ENCODE measurements at regions not wholly inside any gene's neighbourhood (a gene's known extent, or its start where the extent isn't known, plus 50 kb on each side); places are given as distances from the start of the nearest gene placed in this dataset.
"Not testable (repeated sequence)": the region's sequence is repeated elsewhere in the genome, so short reads cannot be mapped to it uniquely, and the experiment has no call there.

- Mint-ChIP-seq H3K4me3 (no peak overlapping the region), H3K9me3 (peaks cover 0 to 9% of the 10 kb centered on the region in 2 donors), H3K36me3 (no peaks in the 10 kb centered on the region), H3K27ac (no peak overlapping the region), H3K27me3 (ENCODE audit: low read depth in 2 of 2) (peaks cover 0 to 7% of the 10 kb centered on the region in 2 donors), H3K4me1 (no peaks in the 10 kb centered on the region)
- WGBS (ENCODE audit: insufficient coverage), result 78% methylated on average over 2 of the region's 2 CpGs
- no peaks in the 10 kb centered on the region for H3K27me3 ChIP-seq (ENCODE audit: control insufficient read depth, insufficient read depth, low read length)
- peaks cover 8% of the 10 kb centered on the region for H3K9me3 ChIP-seq (ENCODE audit: control insufficient read depth, insufficient read depth, low read length)
- no peak for TF ChIP-seq CTCF (IDR thresholded peaks at IDR 0.05)
- no peaks in the 10 kb centered on the region for H3K4me1 ChIP-seq (ENCODE audit: control insufficient read depth, insufficient read depth, low read length)
- intact Hi-C loops (cut with micrococcal nuclease), result no loop called here
- ATAC-seq (no peak), DNase-seq (no peak)
- no peak overlapping the region for H3K4me3 ChIP-seq (ENCODE audit: low read length)
- H3K36me3 ChIP-seq (ENCODE audit: control insufficient read depth, insufficient read depth, low read length), result no peaks in the 10 kb centered on the region
- H3K27ac ChIP-seq (ENCODE audit: low read length), result no peak overlapping the region
These were observed 164.9 kb downstream of the THBS2 start for GRCh38 chr6:169088762-169089161.

- 71% methylated on average over 1 of the region's 3 CpGs for WGBS (ENCODE audit: insufficient coverage)
- ATAC-seq, result no peak
These were observed 166.1 kb downstream of the THBS2 start for GRCh38 chr6:169087443-169088041.

GRCh38 chr6:169086616-169087015, 167.0 kb downstream of the THBS2 start:
- intact Hi-C loops (cut with micrococcal nuclease); H3K27ac Mint-ChIP-seq; H3K27me3 ChIP-seq (ENCODE audit: control insufficient read depth, insufficient read depth, low read length): not testable (repeated sequence)

More at GRCh38 chr6:169087443-169088041, 166.1 kb downstream of the THBS2 start:
- Mint-ChIP-seq H3K27me3 (ENCODE audit: low read depth in 2 of 2) (peaks cover 0 to 5% of the 10 kb centered on the region in 2 donors), H3K27ac (no peak overlapping the region), H3K36me3 (no peaks in the 10 kb centered on the region), H3K4me3 (no peak overlapping the region), H3K9me3 (peaks cover 0 to 9% of the 10 kb centered on the region in 2 donors), H3K4me1 (no peaks in the 10 kb centered on the region)
- no peak for DNase-seq
- Histone ChIP-seq H3K9me3 (ENCODE audit: control insufficient read depth, insufficient read depth, low read length) (peaks cover 8% of the 10 kb centered on the region), H3K4me3 (ENCODE audit: low read length) (no peak overlapping the region), H3K4me1 (ENCODE audit: control insufficient read depth, insufficient read depth, low read length) (no peaks in the 10 kb centered on the region), H3K27ac (ENCODE audit: low read length) (no peak overlapping the region), H3K36me3 (ENCODE audit: control insufficient read depth, insufficient read depth, low read length) (no peaks in the 10 kb centered on the region), H3K27me3 (ENCODE audit: control insufficient read depth, insufficient read depth, low read length) (no peaks in the 10 kb centered on the region)
- TF ChIP-seq CTCF (IDR thresholded peaks at IDR 0.05), result no peak
- intact Hi-C loops (cut with micrococcal nuclease), result no loop called here

GRCh38 chr6:169086020-169086419, 167.6 kb downstream of the THBS2 start:
- intact Hi-C loops (cut with micrococcal nuclease), result no loop called here
- TF ChIP-seq CTCF (IDR thresholded peaks at IDR 0.05), result no peak
- Mint-ChIP-seq H3K27me3 (ENCODE audit: low read depth in 2 of 2) (peaks cover 0 to 3% of the 10 kb centered on the region in 2 donors), H3K4me3 (no peak overlapping the region), H3K27ac (no peak overlapping the region), H3K9me3 (peaks cover 0 to 6% of the 10 kb centered on the region in 2 donors), H3K4me1 (no peaks in the 10 kb centered on the region), H3K36me3 (no peaks in the 10 kb centered on the region)
- no peaks in the 10 kb centered on the region for H3K4me1 ChIP-seq (ENCODE audit: control insufficient read depth, insufficient read depth, low read length)
- WGBS (ENCODE audit: insufficient coverage), result 92% methylated on average over 10 of the region's 10 CpGs
- H3K36me3 ChIP-seq (ENCODE audit: control insufficient read depth, insufficient read depth, low read length), result no peaks in the 10 kb centered on the region
- no peak overlapping the region for H3K27ac ChIP-seq (ENCODE audit: low read length)
- ATAC-seq, result no peak
- peaks cover 6% of the 10 kb centered on the region for H3K9me3 ChIP-seq (ENCODE audit: control insufficient read depth, insufficient read depth, low read length)
- no peak for DNase-seq
- no peaks in the 10 kb centered on the region for H3K27me3 ChIP-seq (ENCODE audit: control insufficient read depth, insufficient read depth, low read length)
- H3K4me3 ChIP-seq (ENCODE audit: low read length), result no peak overlapping the region

More at GRCh38 chr6:169086616-169087015, 167.0 kb downstream of the THBS2 start:
- H3K4me3 ChIP-seq (ENCODE audit: low read length); H3K27me3 Mint-ChIP-seq (ENCODE audit: low read depth in 2 of 2); H3K36me3 Mint-ChIP-seq; H3K4me3 Mint-ChIP-seq; ATAC-seq; H3K4me1 ChIP-seq (ENCODE audit: control insufficient read depth, insufficient read depth, low read length); H3K4me1 Mint-ChIP-seq; H3K9me3 ChIP-seq (ENCODE audit: control insufficient read depth, insufficient read depth, low read length); H3K36me3 ChIP-seq (ENCODE audit: control insufficient read depth, insufficient read depth, low read length); H3K9me3 Mint-ChIP-seq; DNase-seq; H3K27ac ChIP-seq (ENCODE audit: low read length): not testable (repeated sequence)
- WGBS (ENCODE audit: insufficient coverage), result 88% methylated on average over 6 of the region's 6 CpGs

All from natural killer cell (primary cell).